HCT116 (cell line): ENCODE measurements at regions not wholly inside any gene's neighbourhood (a gene's known extent, or its start where the extent isn't known, plus 50 kb on each side); places are given as distances from the start of the nearest gene placed in this dataset.

Experiments
- EZH2 ChIP-seq: fragments of 200-600 bp; sonication (generic); IDR thresholded peaks from 2 replicates; pipeline ENCODE4 v1.6.1; 2017; ENCODE audit warnings: antibody characterized with exemption, mixed run types
- EZH2phosphoT487 ChIP-seq: fragments of 200-600 bp; IDR thresholded peaks from 2 replicates; pipeline ENCODE4 v1.6.1; 2018; ENCODE audit warnings: antibody characterized with exemption, borderline replicate concordance
- POLR2A ChIP-seq: IDR thresholded peaks from 2 replicates; pipeline ENCODE4 v1.7.0; 2011; ENCODE audit warnings: borderline replicate concordance; ENCODE audit not compliant: insufficient read depth, insufficient read length; ENCODE audit errors: extremely low read depth
- POLR2AphosphoS5 ChIP-seq: IDR thresholded peaks from 2 replicates; pipeline ENCODE4 v1.6.1; 2011; ENCODE audit warnings: mild to moderate bottlenecking, low read depth, low read length, moderate library complexity
- RAD21 ChIP-seq: IDR thresholded peaks from 2 replicates; pipeline ENCODE4 v1.6.1; 2012; ENCODE audit warnings: low read depth, mild to moderate bottlenecking
- SP1 ChIP-seq: IDR thresholded peaks from 2 replicates; pipeline ENCODE4 v1.6.1; 2012; ENCODE audit warnings: low read depth
- TCF7L2 ChIP-seq: IDR thresholded peaks from 2 replicates; pipeline ENCODE4 v1.7.0; 2011; ENCODE audit warnings: borderline replicate concordance, inconsistent platforms; ENCODE audit not compliant: insufficient read depth, insufficient read length; ENCODE audit errors: extremely low read depth
- ZFX ChIP-seq: fragments of 450-650 bp; IDR thresholded peaks from 2 replicates; pipeline ENCODE4 v1.6.1; 2017
- TF ChIP-seq, protein P1 (sequence below), 3 experiments: fragments of 200-600 bp in 1 of 3; sonication (generic) in 1 of 3; IDR thresholded peaks in 2 of 3; conservative IDR thresholded peaks in 1 of 3; 2 replicates each; pipeline ENCODE4 v1.5.1; 2012 to 2017; ENCODE audit warnings: low read depth in 2 of 3, low read length in 2 of 3, antibody characterized with exemption in 1 of 3, borderline replicate concordance in 1 of 3, control low read depth in 1 of 3, mild to moderate bottlenecking in 1 of 3, mixed read lengths in 1 of 3, mixed run types in 1 of 3, moderate library complexity in 1 of 3; ENCODE audit not compliant: insufficient read depth in 1 of 3
- TF ChIP-seq, protein P2 (sequence below): IDR thresholded peaks from 2 replicates; pipeline ENCODE4 v1.6.1; 2012
- TF ChIP-seq, protein P3 (sequence below): IDR thresholded peaks from 2 replicates; pipeline ENCODE4 v1.6.1; 2012; ENCODE audit warnings: low read depth
- TF ChIP-seq, protein P4 (sequence below): IDR thresholded peaks from 2 replicates; pipeline ENCODE4 v1.6.1; 2011; ENCODE audit warnings: mild to moderate bottlenecking, low read length, moderate library complexity; ENCODE audit not compliant: insufficient replicate concordance; ENCODE audit errors: extremely low read depth

DNA sequence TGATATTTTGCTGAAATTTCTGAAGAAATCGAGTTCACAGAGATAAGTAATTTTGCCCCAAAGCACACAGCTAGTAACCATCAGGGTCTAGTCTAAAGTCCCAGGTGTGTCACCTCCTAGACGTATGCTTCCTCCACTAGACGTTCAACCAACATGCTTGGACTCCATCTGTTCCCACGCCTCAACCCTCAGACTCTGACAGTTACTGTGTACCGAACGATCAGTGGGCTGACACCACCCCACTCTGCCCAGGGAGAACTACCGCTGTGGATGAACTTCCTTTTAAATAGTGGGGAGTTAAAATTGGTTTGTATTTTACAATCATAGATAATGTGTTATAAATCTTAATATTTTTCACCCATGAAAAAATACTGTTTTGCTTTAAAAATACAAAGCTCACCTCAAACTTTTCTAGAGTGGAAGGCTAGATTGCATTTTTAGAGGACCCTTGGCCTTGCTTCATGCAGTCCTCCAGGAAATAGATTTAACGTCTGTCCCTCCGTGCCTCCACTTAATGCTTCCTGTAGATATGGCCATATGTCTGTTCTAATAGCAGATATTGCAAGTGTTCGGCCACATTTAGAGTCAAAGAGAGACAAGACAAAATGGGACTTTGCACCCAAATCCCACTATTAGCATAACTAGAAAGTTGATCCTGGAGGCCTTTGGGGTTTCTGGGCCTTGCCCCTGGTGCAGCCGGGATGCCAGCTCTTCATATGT lies 91.4 kb upstream of the ZPBP start:
- no peak for TF ChIP-seq POLR2AphosphoS5
- no peak for TF ChIP-seq EZH2
- TF ChIP-seq, protein P1, sequence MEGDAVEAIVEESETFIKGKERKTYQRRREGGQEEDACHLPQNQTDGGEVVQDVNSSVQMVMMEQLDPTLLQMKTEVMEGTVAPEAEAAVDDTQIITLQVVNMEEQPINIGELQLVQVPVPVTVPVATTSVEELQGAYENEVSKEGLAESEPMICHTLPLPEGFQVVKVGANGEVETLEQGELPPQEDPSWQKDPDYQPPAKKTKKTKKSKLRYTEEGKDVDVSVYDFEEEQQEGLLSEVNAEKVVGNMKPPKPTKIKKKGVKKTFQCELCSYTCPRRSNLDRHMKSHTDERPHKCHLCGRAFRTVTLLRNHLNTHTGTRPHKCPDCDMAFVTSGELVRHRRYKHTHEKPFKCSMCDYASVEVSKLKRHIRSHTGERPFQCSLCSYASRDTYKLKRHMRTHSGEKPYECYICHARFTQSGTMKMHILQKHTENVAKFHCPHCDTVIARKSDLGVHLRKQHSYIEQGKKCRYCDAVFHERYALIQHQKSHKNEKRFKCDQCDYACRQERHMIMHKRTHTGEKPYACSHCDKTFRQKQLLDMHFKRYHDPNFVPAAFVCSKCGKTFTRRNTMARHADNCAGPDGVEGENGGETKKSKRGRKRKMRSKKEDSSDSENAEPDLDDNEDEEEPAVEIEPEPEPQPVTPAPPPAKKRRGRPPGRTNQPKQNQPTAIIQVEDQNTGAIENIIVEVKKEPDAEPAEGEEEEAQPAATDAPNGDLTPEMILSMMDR (IDR thresholded peaks at IDR 0.05 in 2 of 3, conservative IDR thresholded peaks at IDR 0.05 in 1 of 3; ENCODE audit: borderline replicate concordance in 1 of 3, insufficient read depth in 1 of 3, low read depth in 2 of 3, low read length in 2 of 3) = no peak
- no peak for TF ChIP-seq POLR2A
- TF ChIP-seq, protein P2, sequence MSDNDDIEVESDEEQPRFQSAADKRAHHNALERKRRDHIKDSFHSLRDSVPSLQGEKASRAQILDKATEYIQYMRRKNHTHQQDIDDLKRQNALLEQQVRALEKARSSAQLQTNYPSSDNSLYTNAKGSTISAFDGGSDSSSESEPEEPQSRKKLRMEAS = no peak
- TF ChIP-seq, protein P3, sequence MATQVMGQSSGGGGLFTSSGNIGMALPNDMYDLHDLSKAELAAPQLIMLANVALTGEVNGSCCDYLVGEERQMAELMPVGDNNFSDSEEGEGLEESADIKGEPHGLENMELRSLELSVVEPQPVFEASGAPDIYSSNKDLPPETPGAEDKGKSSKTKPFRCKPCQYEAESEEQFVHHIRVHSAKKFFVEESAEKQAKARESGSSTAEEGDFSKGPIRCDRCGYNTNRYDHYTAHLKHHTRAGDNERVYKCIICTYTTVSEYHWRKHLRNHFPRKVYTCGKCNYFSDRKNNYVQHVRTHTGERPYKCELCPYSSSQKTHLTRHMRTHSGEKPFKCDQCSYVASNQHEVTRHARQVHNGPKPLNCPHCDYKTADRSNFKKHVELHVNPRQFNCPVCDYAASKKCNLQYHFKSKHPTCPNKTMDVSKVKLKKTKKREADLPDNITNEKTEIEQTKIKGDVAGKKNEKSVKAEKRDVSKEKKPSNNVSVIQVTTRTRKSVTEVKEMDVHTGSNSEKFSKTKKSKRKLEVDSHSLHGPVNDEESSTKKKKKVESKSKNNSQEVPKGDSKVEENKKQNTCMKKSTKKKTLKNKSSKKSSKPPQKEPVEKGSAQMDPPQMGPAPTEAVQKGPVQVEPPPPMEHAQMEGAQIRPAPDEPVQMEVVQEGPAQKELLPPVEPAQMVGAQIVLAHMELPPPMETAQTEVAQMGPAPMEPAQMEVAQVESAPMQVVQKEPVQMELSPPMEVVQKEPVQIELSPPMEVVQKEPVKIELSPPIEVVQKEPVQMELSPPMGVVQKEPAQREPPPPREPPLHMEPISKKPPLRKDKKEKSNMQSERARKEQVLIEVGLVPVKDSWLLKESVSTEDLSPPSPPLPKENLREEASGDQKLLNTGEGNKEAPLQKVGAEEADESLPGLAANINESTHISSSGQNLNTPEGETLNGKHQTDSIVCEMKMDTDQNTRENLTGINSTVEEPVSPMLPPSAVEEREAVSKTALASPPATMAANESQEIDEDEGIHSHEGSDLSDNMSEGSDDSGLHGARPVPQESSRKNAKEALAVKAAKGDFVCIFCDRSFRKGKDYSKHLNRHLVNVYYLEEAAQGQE = no peak
- TF ChIP-seq EZH2phosphoT487 = no peak
- TF ChIP-seq, protein P4, sequence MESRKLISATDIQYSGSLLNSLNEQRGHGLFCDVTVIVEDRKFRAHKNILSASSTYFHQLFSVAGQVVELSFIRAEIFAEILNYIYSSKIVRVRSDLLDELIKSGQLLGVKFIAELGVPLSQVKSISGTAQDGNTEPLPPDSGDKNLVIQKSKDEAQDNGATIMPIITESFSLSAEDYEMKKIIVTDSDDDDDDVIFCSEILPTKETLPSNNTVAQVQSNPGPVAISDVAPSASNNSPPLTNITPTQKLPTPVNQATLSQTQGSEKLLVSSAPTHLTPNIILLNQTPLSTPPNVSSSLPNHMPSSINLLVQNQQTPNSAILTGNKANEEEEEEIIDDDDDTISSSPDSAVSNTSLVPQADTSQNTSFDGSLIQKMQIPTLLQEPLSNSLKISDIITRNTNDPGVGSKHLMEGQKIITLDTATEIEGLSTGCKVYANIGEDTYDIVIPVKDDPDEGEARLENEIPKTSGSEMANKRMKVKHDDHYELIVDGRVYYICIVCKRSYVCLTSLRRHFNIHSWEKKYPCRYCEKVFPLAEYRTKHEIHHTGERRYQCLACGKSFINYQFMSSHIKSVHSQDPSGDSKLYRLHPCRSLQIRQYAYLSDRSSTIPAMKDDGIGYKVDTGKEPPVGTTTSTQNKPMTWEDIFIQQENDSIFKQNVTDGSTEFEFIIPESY = no peak
- no peak for TF ChIP-seq TCF7L2
- no peak for TF ChIP-seq SP1
- TF ChIP-seq RAD21 = no peak
- no peak for TF ChIP-seq ZFX
